ENCODE measurements at regions not wholly inside any gene's neighbourhood (a gene's known extent, or its start where the extent isn't known, plus 50 kb on each side); places are given as distances from the start of the nearest gene placed in this dataset.

- intact Hi-C loops (cut with DNase I) = no loop called here
- Histone ChIP-seq H3K9ac (ENCODE audit: low read length in 3 of 3) (no peak overlapping the region), H3K9me3 (ENCODE audit: control insufficient read depth in 2 of 3, insufficient read depth in 1 of 3, low read length in 3 of 3) (peaks cover 0 to 9% (median 7%) of the 10 kb centered on the region in 3 donors), H3K4me3 (ENCODE audit: low read length in 3 of 3) (no peak overlapping the region), H3K27ac (ENCODE audit: low read depth in 2 of 2, low read length in 2 of 2) (no peak overlapping the region), H3K27me3 (ENCODE audit: control insufficient read depth, insufficient read depth, low read length) (no peaks in the 10 kb centered on the region), H3K36me3 (ENCODE audit: control insufficient read depth in 2 of 3, insufficient read depth in 3 of 3, low read length in 3 of 3) (no peaks in the 10 kb centered on the region), H3K4me1 (ENCODE audit: control insufficient read depth in 2 of 3, insufficient read depth in 2 of 3, low read depth in 1 of 3, low read length in 3 of 3) (peaks cover 0 to 2% (median 0%) of the 10 kb centered on the region in 3 donors)
- no peak for DNase-seq
- peak; percentile 18 for TF ChIP-seq CTCF (IDR thresholded peaks at IDR 0.05; ENCODE audit: borderline replicate concordance, extremely low read depth, insufficient read depth)
- no peak for FAIRE-seq
These were observed 89.9 kb downstream of the FOXD2 start for GRCh38 chr1:47527653-47528272.

- DNase-seq (no peak), FAIRE-seq (no peak)
- H3K4me1 ChIP-seq (ENCODE audit: control insufficient read depth in 2 of 3, insufficient read depth in 2 of 3, low read depth in 1 of 3, low read length in 3 of 3) = peaks cover 0 to 11% (median 5%) of the 10 kb centered on the region in 3 donors
- H3K27me3 ChIP-seq (ENCODE audit: control insufficient read depth, insufficient read depth, low read length) = no peaks in the 10 kb centered on the region
- no peaks in the 10 kb centered on the region for H3K36me3 ChIP-seq (ENCODE audit: control insufficient read depth in 2 of 3, insufficient read depth in 3 of 3, low read length in 3 of 3)
- H3K9ac ChIP-seq (ENCODE audit: low read length in 3 of 3) = no peak overlapping the region
- intact Hi-C loops (cut with DNase I) = no loop called here
- no peak overlapping the region for H3K4me3 ChIP-seq (ENCODE audit: low read length in 3 of 3)
- H3K27ac ChIP-seq (ENCODE audit: low read depth in 2 of 2, low read length in 2 of 2) = no peak overlapping the region
- peaks cover 0 to 9% (median 7%) of the 10 kb centered on the region in 3 donors for H3K9me3 ChIP-seq (ENCODE audit: control insufficient read depth in 2 of 3, insufficient read depth in 1 of 3, low read length in 3 of 3)
- TF ChIP-seq CTCF (IDR thresholded peaks at IDR 0.05; ENCODE audit: borderline replicate concordance, extremely low read depth, insufficient read depth) = no peak
These were observed 91.8 kb downstream of the FOXD2 start for GRCh38 chr1:47529520-47530098.

- TF ChIP-seq CTCF (IDR thresholded peaks at IDR 0.05; ENCODE audit: borderline replicate concordance, extremely low read depth, insufficient read depth) = no peak
- H3K27me3 ChIP-seq (ENCODE audit: control insufficient read depth, insufficient read depth, low read length) = no peaks in the 10 kb centered on the region
- H3K36me3 ChIP-seq (ENCODE audit: control insufficient read depth in 2 of 3, insufficient read depth in 3 of 3, low read length in 3 of 3) = no peaks in the 10 kb centered on the region
- no peak for FAIRE-seq
- H3K9me3 ChIP-seq (ENCODE audit: control insufficient read depth in 2 of 3, insufficient read depth in 1 of 3, low read length in 3 of 3) = peaks cover 0 to 9% (median 7%) of the 10 kb centered on the region in 3 donors
- H3K27ac ChIP-seq (ENCODE audit: low read depth in 2 of 2, low read length in 2 of 2) = peak overlapping the region; percentile 25 to 74
- peak overlapping the region in 2 of 3 donors; percentile 17 to 19 for H3K9ac ChIP-seq (ENCODE audit: low read length in 3 of 3)
- H3K4me3 ChIP-seq (ENCODE audit: low read length in 3 of 3) = peak overlapping the region; percentile 8 to 42 (median 42)
- H3K4me1 ChIP-seq (ENCODE audit: control insufficient read depth in 2 of 3, insufficient read depth in 2 of 3, low read depth in 1 of 3, low read length in 3 of 3) = peaks cover 2 to 16% (median 8%) of the 10 kb centered on the region in 3 donors
- DNase-seq = peak; percentile 88 to 96 (median 92)
- intact Hi-C loops (cut with DNase I) = no loop called here
These were observed 95.3 kb downstream of the FOXD2 start for GRCh38 chr1:47532921-47533792.

Measured in kidney (tissue), 13 donors.